ENCODE measurements at regions not wholly inside any gene's neighbourhood (a gene's known extent, or its start where the extent isn't known, plus 50 kb on each side); places are given as distances from the start of the nearest gene placed in this dataset.
"Not testable (repeated sequence)": the region's sequence is repeated elsewhere in the genome, so short reads cannot be mapped to it uniquely, and the experiment has no call there.

DNA sequence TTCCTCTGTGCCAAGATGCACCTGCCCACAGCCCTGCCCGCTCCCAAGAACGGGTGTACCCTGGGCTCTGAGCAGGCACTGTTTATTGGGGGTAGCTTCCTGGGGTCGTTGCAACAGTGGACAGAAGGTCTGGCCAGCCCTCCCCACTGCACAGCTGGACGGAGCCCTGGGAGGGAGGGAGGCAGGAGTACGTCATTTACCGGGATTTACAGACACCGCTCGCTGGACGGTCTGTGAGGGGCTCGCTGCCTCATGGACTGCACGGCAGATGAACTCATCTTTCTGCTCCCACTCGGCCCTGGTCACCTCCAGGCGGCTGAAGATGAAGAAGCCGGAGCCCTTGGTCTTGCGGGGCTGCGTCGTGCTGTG is 195.2 kb downstream of the TMEM121 start:
- TF ChIP-seq, protein P1, sequence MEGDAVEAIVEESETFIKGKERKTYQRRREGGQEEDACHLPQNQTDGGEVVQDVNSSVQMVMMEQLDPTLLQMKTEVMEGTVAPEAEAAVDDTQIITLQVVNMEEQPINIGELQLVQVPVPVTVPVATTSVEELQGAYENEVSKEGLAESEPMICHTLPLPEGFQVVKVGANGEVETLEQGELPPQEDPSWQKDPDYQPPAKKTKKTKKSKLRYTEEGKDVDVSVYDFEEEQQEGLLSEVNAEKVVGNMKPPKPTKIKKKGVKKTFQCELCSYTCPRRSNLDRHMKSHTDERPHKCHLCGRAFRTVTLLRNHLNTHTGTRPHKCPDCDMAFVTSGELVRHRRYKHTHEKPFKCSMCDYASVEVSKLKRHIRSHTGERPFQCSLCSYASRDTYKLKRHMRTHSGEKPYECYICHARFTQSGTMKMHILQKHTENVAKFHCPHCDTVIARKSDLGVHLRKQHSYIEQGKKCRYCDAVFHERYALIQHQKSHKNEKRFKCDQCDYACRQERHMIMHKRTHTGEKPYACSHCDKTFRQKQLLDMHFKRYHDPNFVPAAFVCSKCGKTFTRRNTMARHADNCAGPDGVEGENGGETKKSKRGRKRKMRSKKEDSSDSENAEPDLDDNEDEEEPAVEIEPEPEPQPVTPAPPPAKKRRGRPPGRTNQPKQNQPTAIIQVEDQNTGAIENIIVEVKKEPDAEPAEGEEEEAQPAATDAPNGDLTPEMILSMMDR (IDR thresholded peaks at IDR 0.05), result not testable (repeated sequence)
- not testable (repeated sequence) for TF ChIP-seq POLR2A (IDR thresholded peaks at IDR 0.05)

All from body of pancreas (tissue), 4 donors.